Motor neuron (in vitro differentiated cells): ENCODE measurements at regions not wholly inside any gene's neighbourhood (a gene's known extent, or its start where the extent isn't known, plus 50 kb on each side); places are given as distances from the start of the nearest gene placed in this dataset.
"Not testable (repeated sequence)": the region's sequence is repeated elsewhere in the genome, so short reads cannot be mapped to it uniquely, and the experiment has no call there.

Source experiments
- ATAC-seq, 8 experiments: fragments of 200-7000 bp; cut with Tn5 transposase; replicated peaks in 6 of 8; 2 replicates each; pipeline ENCODE4 v1.8.0; 2021; ENCODE audit warnings: mild to moderate bottlenecking in 8 of 8, moderate library complexity in 8 of 8
- H3K27ac ChIP-seq, 2 donors: fragments of 250-450 bp; sonication (Bioruptor Pico); 2 replicates each; pipeline ENCODE4 v1.9.0; 2021; ENCODE audit warnings: antibody characterized with exemption in 2 of 2, mild to moderate bottlenecking in 2 of 2, moderate library complexity in 1 of 2
- H3K4me1 ChIP-seq, 2 donors: fragments of 250-450 bp; sonication (Bioruptor Pico); replicated peaks in 1 of 2; 2 replicates each; pipeline ENCODE4 v1.6.1; 2021; ENCODE audit warnings: antibody characterized with exemption in 2 of 2, mild to moderate bottlenecking in 2 of 2, moderate library complexity in 1 of 2
- H3K4me3 ChIP-seq, 5 donors: fragments of 250-450 bp; sonication (Bioruptor Pico); 2 replicates each; pipeline ENCODE4 v1.9.0; 2021; ENCODE audit warnings: antibody characterized with exemption in 5 of 5, mild to moderate bottlenecking in 5 of 5, moderate library complexity in 4 of 5
- WGBS, 10 experiments: fragments of 450-650 bp; shearing (Covaris generic); methylation state at CpG; one replicate each; pipeline ENCODE4 v1.0.0; 2022; 5-methylcytosine and 5-hydroxymethylcytosine counted together
- in situ Hi-C, 9 experiments: fragments of 400-800 bp; cut with MboI; loops; one replicate each; pipeline ENCODE4 v1.15.0; 2021; ENCODE audit warnings: low sequenced_read_pairs in 9 of 9, low pct_unique_long_range_greater_than_20kb in 2 of 9; ENCODE audit not compliant: unreplicated experiment in 9 of 9

GRCh38 chr4:15168759-15169158, 166.5 kb downstream of the CPEB2 start:
- H3K27ac ChIP-seq, result no peak overlapping the region
- ATAC-seq, result no peak
- H3K4me3 ChIP-seq, result no peak overlapping the region
- in situ Hi-C loops, result no loop called here
- H3K4me1 ChIP-seq, result no peaks in the 10 kb centered on the region

- in situ Hi-C loops, result no loop called here
- no peak overlapping the region for H3K4me3 ChIP-seq
- no peak overlapping the region for H3K27ac ChIP-seq
- H3K4me1 ChIP-seq, result peaks cover 0 to 3% of the 10 kb centered on the region in 2 donors
- ATAC-seq, result no peak
Measured at GRCh38 chr4:15171725-15172124, 169.4 kb downstream of the CPEB2 start.

GRCh38 chr4:15173251-15173650, 171.0 kb downstream of the CPEB2 start:
- H3K4me3 ChIP-seq, result no peak overlapping the region
- WGBS, 10 experiments, result 24 to 100% (median 77%) methylated on average over 1 to 4 of the region's 4 CpGs; no CpG with 5 or more reads in 1 of the 10 experiments
- no peak for ATAC-seq
- H3K4me1 ChIP-seq, result peaks cover 0 to 3% of the 10 kb centered on the region in 2 donors
- in situ Hi-C loops, result no loop called here
- no peak overlapping the region for H3K27ac ChIP-seq

DNA sequence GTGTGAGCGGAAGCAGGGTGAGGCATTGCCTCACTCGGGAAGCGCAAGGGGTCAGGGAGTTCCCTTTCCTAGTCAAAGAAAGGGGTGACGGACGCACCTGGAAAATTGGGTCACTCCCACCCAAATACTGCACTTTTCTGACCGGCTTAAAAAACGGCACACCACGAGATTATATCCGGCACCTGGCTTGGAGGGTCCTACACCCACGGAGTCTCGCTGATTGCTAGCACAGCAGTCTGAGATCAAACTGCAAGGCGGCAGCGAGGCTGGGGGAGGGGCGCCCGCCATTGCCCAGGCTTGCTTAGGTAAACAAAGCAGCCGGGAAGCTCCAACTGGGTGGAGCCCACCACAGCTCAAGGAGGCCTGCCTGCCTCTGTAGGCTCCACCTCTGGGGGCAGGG, 171.9 kb downstream of the CPEB2 start:
- H3K27ac ChIP-seq, ATAC-seq, H3K4me3 ChIP-seq, in situ Hi-C loops, H3K4me1 ChIP-seq: not testable (repeated sequence)
- WGBS, 10 experiments, result no CpG with 5 or more reads among the region's 16 CpGs

DNA sequence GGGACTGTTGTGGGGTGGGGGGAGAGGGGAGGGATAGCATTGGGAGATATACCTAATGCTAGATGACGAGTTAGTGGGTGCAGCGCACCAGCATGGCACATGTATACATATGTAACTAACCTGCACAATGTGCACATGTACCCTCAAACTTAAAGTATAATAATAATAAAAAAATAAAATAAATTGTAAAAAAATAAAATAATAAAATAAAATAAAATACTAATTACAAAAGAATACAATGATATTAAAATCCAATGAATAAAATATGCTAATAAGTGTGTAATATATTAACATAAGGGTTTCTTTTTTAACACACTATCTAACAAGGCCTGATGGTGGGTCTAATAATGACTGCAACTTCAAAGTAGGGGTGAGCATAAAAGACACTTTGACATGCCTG, 177.6 kb downstream of the CPEB2 start:
- no CpG with 5 or more reads among the region's 2 CpGs for WGBS, 10 experiments

DNA sequence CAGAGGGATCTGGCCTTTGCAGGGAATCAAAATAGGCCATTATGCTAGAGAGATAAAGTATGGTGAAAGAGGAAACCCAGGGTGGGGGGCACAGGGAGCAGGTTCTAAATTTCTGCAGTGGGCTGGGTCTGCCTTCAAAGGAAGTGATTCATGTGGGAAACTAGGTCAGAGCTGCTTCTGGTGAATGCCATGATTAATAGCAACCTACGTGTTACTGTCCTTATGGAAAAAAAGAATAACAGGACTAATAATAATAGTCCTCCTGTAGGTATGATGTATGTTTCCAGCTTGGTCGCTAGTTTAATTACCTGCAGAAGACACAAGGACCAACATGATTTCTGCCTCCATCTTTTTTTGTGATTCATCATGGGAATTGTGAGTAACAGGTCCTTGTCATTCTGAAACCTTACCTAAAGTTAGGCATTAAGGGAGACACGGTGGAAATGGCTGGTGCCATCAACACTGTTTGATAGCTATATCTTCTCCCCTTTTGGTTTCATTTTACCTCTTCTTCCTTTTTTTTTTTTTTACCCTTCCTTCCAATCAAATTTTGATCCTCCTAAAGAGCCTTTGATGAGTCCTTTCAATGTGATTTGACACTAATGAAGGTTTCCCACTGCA, 180.4 kb downstream of the CPEB2 start:
- no peaks in the 10 kb centered on the region for H3K4me1 ChIP-seq
- ATAC-seq, result peak in 3 of 8 experiments; percentile 16 to 70 (median 43)
- 28 to 92% (median 66%) methylated on average over 1 to 3 of the region's 3 CpGs for WGBS, 10 experiments
- H3K4me3 ChIP-seq, result no peak overlapping the region
- H3K27ac ChIP-seq, result no peak overlapping the region
- in situ Hi-C loops, result no loop called here

More for the DNA sequence above, 177.6 kb downstream of the CPEB2 start:
- H3K4me1 ChIP-seq, in situ Hi-C loops, H3K4me3 ChIP-seq, ATAC-seq, H3K27ac ChIP-seq: not testable (repeated sequence)

- 3 to 100% (median 79%) methylated on average over 1 to 5 of the region's 5 CpGs for WGBS, 10 experiments
- in situ Hi-C loops, result no loop called here
- peak in 2 of 8 experiments; percentile 96 to 98 for ATAC-seq
- Histone ChIP-seq H3K4me1 (no peaks in the 10 kb centered on the region), H3K4me3 (no peak overlapping the region), H3K27ac (no peak overlapping the region)
Measured at GRCh38 chr4:15186149-15186548, 183.9 kb downstream of the CPEB2 start.

DNA sequence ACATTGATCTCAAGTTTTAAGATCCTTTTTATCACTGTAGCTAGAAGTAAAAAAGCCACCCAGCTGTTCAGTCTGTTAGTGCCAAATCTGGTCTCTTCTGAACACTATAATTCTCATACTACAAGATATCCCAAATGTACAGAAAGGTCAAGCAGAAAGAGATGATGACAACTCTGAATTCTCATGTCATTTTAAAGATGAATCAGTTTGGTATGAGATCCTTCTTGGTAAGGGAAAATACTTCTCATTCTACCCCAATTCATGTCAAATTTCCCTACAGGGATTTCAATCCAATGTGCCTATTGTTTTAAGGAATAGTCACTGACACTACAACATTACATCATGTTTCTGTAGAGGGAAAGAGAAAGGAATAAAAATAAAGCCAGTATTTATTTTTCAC, 184.5 kb downstream of the CPEB2 start:
- Histone ChIP-seq H3K4me3 (no peak overlapping the region), H3K4me1 (no peaks in the 10 kb centered on the region), H3K27ac (no peak overlapping the region)
- in situ Hi-C loops, result no loop called here
- ATAC-seq, result no peak

GRCh38 chr4:15188605-15189539, 186.6 kb downstream of the CPEB2 start:
- Histone ChIP-seq H3K4me1 (no peaks in the 10 kb centered on the region), H3K27ac (no peak overlapping the region), H3K4me3 (no peak overlapping the region)
- in situ Hi-C loops, result no loop called here
- no peak for ATAC-seq
- WGBS, 10 experiments, result 35 to 100% (median 60%) methylated on average over 1 to 3 of the region's 3 CpGs; no CpG with 5 or more reads in 1 of the 10 experiments

GRCh38 chr4:15194520-15194919, 192.2 kb downstream of the CPEB2 start:
- 6 to 100% (median 82%) methylated on average over 2 of the region's 2 CpGs; no CpG with 5 or more reads in 1 of the 10 experiments for WGBS, 10 experiments
- Histone ChIP-seq H3K4me3 (no peak overlapping the region), H3K27ac (no peak overlapping the region), H3K4me1 (peaks cover 13 to 15% of the 10 kb centered on the region in 2 donors)
- in situ Hi-C loops, result no loop called here
- ATAC-seq, result no peak

- 0 to 72% (median 0%) methylated on average over 1 to 4 of the region's 4 CpGs; no CpG with 5 or more reads in 3 of the 10 experiments for WGBS, 10 experiments
- Histone ChIP-seq H3K4me3 (no peak overlapping the region), H3K4me1 (peaks cover 13 to 15% of the 10 kb centered on the region in 2 donors), H3K27ac (no peak overlapping the region)
- ATAC-seq, result peak in 7 of 8 experiments; percentile 32 to 74 (median 72)
- in situ Hi-C loops, result no loop called here
Measured at GRCh38 chr4:15197005-15197404, 194.7 kb downstream of the CPEB2 start.

DNA sequence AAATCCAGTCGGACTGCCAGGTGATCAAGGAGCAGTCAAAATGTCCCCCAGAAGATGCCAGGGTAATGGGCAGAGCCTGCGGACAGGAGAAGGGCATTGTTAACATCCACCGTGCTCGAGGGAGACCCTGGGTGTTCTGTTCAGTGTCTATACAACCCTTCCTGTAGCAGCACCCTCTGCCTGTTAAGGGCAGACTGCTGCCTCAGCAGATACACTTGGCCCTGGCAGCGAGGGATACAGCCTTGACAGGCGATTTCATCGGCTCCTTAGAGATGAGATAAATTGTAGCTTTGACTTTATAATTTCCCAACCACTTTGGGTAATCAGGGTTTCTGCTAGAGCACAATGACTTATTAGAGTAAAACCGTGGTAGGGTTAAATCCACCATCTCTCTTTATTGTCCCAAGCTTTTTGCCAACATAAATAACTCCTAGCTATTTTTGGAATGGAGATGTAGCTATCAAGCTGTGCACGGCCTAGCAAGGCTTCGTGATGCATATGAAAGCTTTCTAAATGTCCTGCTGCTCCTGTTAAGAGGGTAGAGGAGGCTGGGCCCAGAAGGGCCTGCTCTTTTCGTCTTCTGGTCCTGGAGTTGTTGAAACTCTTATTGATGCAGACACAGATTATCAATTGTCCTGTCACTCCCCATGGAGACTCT, 195.9 kb downstream of the CPEB2 start:
- WGBS, 10 experiments, result 25 to 58% (median 38%) methylated on average over 3 to 10 of the region's 11 CpGs
- Histone ChIP-seq H3K4me1 (peaks cover 13 to 15% of the 10 kb centered on the region in 2 donors), H3K4me3 (no peak overlapping the region), H3K27ac (peak overlapping the region; percentile 7 to 24)
- in situ Hi-C loops, result no loop called here
- ATAC-seq, result peak in 6 of 8 experiments; percentile 36 to 89 (median 77)

- Histone ChIP-seq H3K4me3 (no peak overlapping the region), H3K4me1 (peaks cover 10 to 12% of the 10 kb centered on the region in 2 donors), H3K27ac (no peak overlapping the region)
- in situ Hi-C loops, result no loop called here
- ATAC-seq, result no peak
- whole genome bisulfite sequencing, 10 experiments, result 60 to 100% (median 80%) methylated on average over 1 of the region's 1 CpG; no CpG with 5 or more reads in 3 of the 10 experiments
Measured at GRCh38 chr4:15201782-15202181, 199.5 kb downstream of the CPEB2 start.
